GM23248 (cell line): ENCODE measurements at regions not wholly inside any gene's neighbourhood (a gene's known extent, or its start where the extent isn't known, plus 50 kb on each side); places are given as distances from the start of the nearest gene placed in this dataset.

ENCODE experiments used
- EZH2 ChIP-seq: fragments of 200-600 bp; sonication (generic); IDR thresholded peaks from 2 replicates; pipeline ENCODE4 v1.6.1; 2018; ENCODE audit warnings: antibody characterized with exemption, mild to moderate bottlenecking; ENCODE audit not compliant: insufficient read depth, poor library complexity, severe bottlenecking
- EZH2phosphoT487 ChIP-seq: fragments of 200-600 bp; sonication (generic); IDR thresholded peaks from 2 replicates; pipeline ENCODE4 v1.6.1; 2018; ENCODE audit warnings: antibody characterized with exemption, moderate library complexity, mild to moderate bottlenecking, low read depth; ENCODE audit not compliant: insufficient read depth

- TF ChIP-seq EZH2 (no peak), EZH2phosphoT487 (no peak)
These were observed 57.5 kb downstream of the MYCN start for GRCh38 chr2:15997728-15998280.
